PC-3 (cell line): ENCODE measurements at regions not wholly inside any gene's neighbourhood (a gene's known extent, or its start where the extent isn't known, plus 50 kb on each side); places are given as distances from the start of the nearest gene placed in this dataset.

Experiments
- CTCF ChIP-seq: fragments of 300-600 bp; sonication (generic); conservative IDR thresholded peaks from 2 replicates; pipeline ENCODE4 v1.5.1; 2017; ENCODE audit warnings: antibody characterized with exemption, low read depth, mild to moderate bottlenecking, low read length
- EZH2 ChIP-seq: fragments of 300-600 bp; sonication (generic); IDR thresholded peaks from one replicate; pipeline ENCODE4 v1.6.1; 2017; ENCODE audit warnings: antibody characterized with exemption, mild to moderate bottlenecking, low read length; ENCODE audit not compliant: unreplicated experiment

- TF ChIP-seq CTCF (no peak), EZH2 (no peak)
These were observed 451.2 kb upstream of the JAG1 start for GRCh38 chr20:11124849-11125505.
